NT2/D1 (cell line): ENCODE measurements at regions not wholly inside any gene's neighbourhood (a gene's known extent, or its start where the extent isn't known, plus 50 kb on each side); places are given as distances from the start of the nearest gene placed in this dataset.

Experiments used
- DNase-seq: peaks from one replicate; pipeline ENCODE4 v3.0.0-alpha.2; 2011; ENCODE audit warnings: low read depth, low spot score
- H3K27me3 ChIP-seq: 2 replicates; pipeline ENCODE4 v1.6.0; 2011; ENCODE audit warnings: mild to moderate bottlenecking; ENCODE audit not compliant: insufficient read length, insufficient read depth
- H3K36me3 ChIP-seq: 2 replicates; pipeline ENCODE4 v1.6.1; 2011; ENCODE audit warnings: mild to moderate bottlenecking, low read length, mixed read lengths; ENCODE audit not compliant: insufficient read depth, insufficient read length
- H3K4me1 ChIP-seq: 2 replicates; pipeline ENCODE4 v1.5.1; 2011; ENCODE audit not compliant: insufficient read depth, insufficient read length
- H3K4me3 ChIP-seq: 2 replicates; pipeline ENCODE4 v1.5.1; 2011; ENCODE audit warnings: low read depth; ENCODE audit not compliant: insufficient read length
- H3K9ac ChIP-seq: 2 replicates; pipeline ENCODE4 v1.6.0; 2011; ENCODE audit warnings: low read depth; ENCODE audit not compliant: insufficient read length
- H3K9me3 ChIP-seq: 2 replicates; pipeline ENCODE4 v1.5.1; 2011; ENCODE audit warnings: mild to moderate bottlenecking, low read length; ENCODE audit not compliant: insufficient read depth
- SUZ12 ChIP-seq: IDR thresholded peaks from 2 replicates; pipeline ENCODE4 v1.6.1; 2011; ENCODE audit not compliant: insufficient read length, insufficient read depth; ENCODE audit errors: extremely low read depth
- YY1 ChIP-seq: IDR thresholded peaks from 2 replicates; pipeline ENCODE4 v1.6.1; 2011; ENCODE audit not compliant: insufficient read length, insufficient read depth
- ZNF274 ChIP-seq: IDR thresholded peaks from 2 replicates; pipeline ENCODE4 v1.6.1; 2011; ENCODE audit warnings: mild to moderate bottlenecking, low read depth, low read length

GRCh38 chr12:125493704-125494308, 428.6 kb downstream of the AACS start:
- no peak for DNase-seq
- no peaks in the 10 kb centered on the region for H3K4me1 ChIP-seq
- TF ChIP-seq YY1, result no peak
- no peak overlapping the region for H3K4me3 ChIP-seq
- no peaks in the 10 kb centered on the region for H3K27me3 ChIP-seq
- H3K9ac ChIP-seq, result no peak overlapping the region
- H3K36me3 ChIP-seq, result no peaks in the 10 kb centered on the region
- H3K9me3 ChIP-seq, result no peaks in the 10 kb centered on the region

- Histone ChIP-seq H3K9me3 (no peaks in the 10 kb centered on the region), H3K4me3 (no peak overlapping the region), H3K27me3 (no peaks in the 10 kb centered on the region), H3K36me3 (no peaks in the 10 kb centered on the region), H3K4me1 (no peaks in the 10 kb centered on the region), H3K9ac (no peak overlapping the region)
- TF ChIP-seq YY1 (no peak), SUZ12 (no peak), ZNF274 (no peak)
- DNase-seq, result no peak
Observed at GRCh38 chr12:125503128-125503527, 437.9 kb downstream of the AACS start.

- Histone ChIP-seq H3K4me3 (no peak overlapping the region), H3K27me3 (no peaks in the 10 kb centered on the region), H3K36me3 (no peaks in the 10 kb centered on the region), H3K4me1 (no peaks in the 10 kb centered on the region), H3K9me3 (no peaks in the 10 kb centered on the region), H3K9ac (no peak overlapping the region)
- DNase-seq, result no peak
- TF ChIP-seq ZNF274 (no peak), YY1 (no peak), SUZ12 (no peak)
Observed at GRCh38 chr12:125509195-125509594, 444.0 kb downstream of the AACS start.

GRCh38 chr12:125512541-125513298, 447.5 kb downstream of the AACS start:
- no peaks in the 10 kb centered on the region for H3K36me3 ChIP-seq
- no peaks in the 10 kb centered on the region for H3K27me3 ChIP-seq
- H3K4me1 ChIP-seq, result no peaks in the 10 kb centered on the region
- H3K4me3 ChIP-seq, result no peak overlapping the region
- TF ChIP-seq YY1 (no peak), SUZ12 (no peak), ZNF274 (no peak)
- H3K9ac ChIP-seq, result no peak overlapping the region
- DNase-seq, result no peak
- H3K9me3 ChIP-seq, result no peaks in the 10 kb centered on the region

GRCh38 chr12:125515887-125516286, 450.7 kb downstream of the AACS start:
- no peak for DNase-seq
- no peak overlapping the region for H3K9ac ChIP-seq
- no peaks in the 10 kb centered on the region for H3K9me3 ChIP-seq
- TF ChIP-seq SUZ12 (no peak), ZNF274 (no peak), YY1 (no peak)
- no peaks in the 10 kb centered on the region for H3K36me3 ChIP-seq
- H3K27me3 ChIP-seq, result no peaks in the 10 kb centered on the region
- no peak overlapping the region for H3K4me3 ChIP-seq
- H3K4me1 ChIP-seq, result no peaks in the 10 kb centered on the region

- DNase-seq, result peak; percentile 27
- TF ChIP-seq SUZ12, result no peak
- no peak for TF ChIP-seq YY1
- TF ChIP-seq ZNF274, result no peak
- no peak overlapping the region for H3K9ac ChIP-seq
- H3K4me3 ChIP-seq, result no peak overlapping the region
- H3K4me1 ChIP-seq, result no peaks in the 10 kb centered on the region
- no peaks in the 10 kb centered on the region; the same call in 1 of the 2 replicates for H3K9me3 ChIP-seq
- H3K36me3 ChIP-seq, result no peaks in the 10 kb centered on the region
- H3K27me3 ChIP-seq, result no peaks in the 10 kb centered on the region
Observed at GRCh38 chr12:125518074-125518473, 452.8 kb downstream of the AACS start.

- Histone ChIP-seq H3K4me1 (no peaks in the 10 kb centered on the region), H3K27me3 (no peaks in the 10 kb centered on the region), H3K4me3 (no peak overlapping the region), H3K9me3 (no peaks in the 10 kb centered on the region; the same call in 1 of the 2 replicates), H3K36me3 (no peaks in the 10 kb centered on the region), H3K9ac (no peak overlapping the region)
- DNase-seq, result no peak
- no peak for TF ChIP-seq SUZ12
- no peak for TF ChIP-seq ZNF274
- TF ChIP-seq YY1, result no peak
Observed at GRCh38 chr12:125519026-125519651, 453.9 kb downstream of the AACS start.
